ENCODE measurements at regions not wholly inside any gene's neighbourhood (a gene's known extent, or its start where the extent isn't known, plus 50 kb on each side); places are given as distances from the start of the nearest gene placed in this dataset.

GRCh38 chr12:60271816-60272215 lies 676.0 kb downstream of the SLC16A7 start:
- intact Hi-C loops (cut with micrococcal nuclease; ENCODE audit: unreplicated experiment) = no loop called here
- Histone ChIP-seq H3K4me2 (no peak overlapping the region), H3K27ac (no peak overlapping the region), H3K36me3 (ENCODE audit: low read depth) (no peaks in the 10 kb centered on the region), H2AFZ (no peak overlapping the region), H3K27me3 (ENCODE audit: insufficient read depth, low read depth) (no peaks in the 10 kb centered on the region), H3K4me1 (replicated peaks; ENCODE audit: insufficient read depth) (peaks cover 2% of the 10 kb centered on the region; the same call in 1 of the 2 replicates), H3K9me3 (ENCODE audit: insufficient read depth, low read depth) (no peaks in the 10 kb centered on the region; the same call in 1 of the 2 replicates), H3K4me3 (no peak overlapping the region), H4K20me1 (ENCODE audit: insufficient read depth) (no peaks in the 10 kb centered on the region), H3K79me2 (ENCODE audit: low read depth) (no peaks in the 10 kb centered on the region), H3K9me2 (ENCODE audit: insufficient read depth) (no peaks in the 10 kb centered on the region), H3F3A (ENCODE audit: insufficient read depth, low read depth) (no peaks in the 10 kb centered on the region)
- CTCF ChIA-PET = no interaction called here
- no peak for TF ChIP-seq EZH2 (IDR thresholded peaks at IDR 0.05; ENCODE audit: low read depth)
- TF ChIP-seq CTCF (conservative IDR thresholded peaks at IDR 0.05) = no peak
- DNase-seq = no peak
- no TSS peak for BruUV-seq (replicated peaks)
- POLR2A ChIA-PET (ENCODE audit: unreplicated experiment) = no interaction called here

GRCh38 chr12:60278209-60278608 lies 682.4 kb downstream of the SLC16A7 start:
- TF ChIP-seq CTCF (conservative IDR thresholded peaks at IDR 0.05) = no peak
- no peak for TF ChIP-seq EZH2 (IDR thresholded peaks at IDR 0.05; ENCODE audit: low read depth)
- intact Hi-C loops (cut with micrococcal nuclease; ENCODE audit: unreplicated experiment) = no loop called here
- Histone ChIP-seq H3K27ac (no peak overlapping the region), H3K9me2 (ENCODE audit: insufficient read depth) (no peaks in the 10 kb centered on the region), H3K4me3 (no peak overlapping the region), H3K4me1 (replicated peaks; ENCODE audit: insufficient read depth) (no peaks in the 10 kb centered on the region), H3K79me2 (ENCODE audit: low read depth) (no peaks in the 10 kb centered on the region), H3K27me3 (ENCODE audit: insufficient read depth, low read depth) (no peaks in the 10 kb centered on the region), H2AFZ (no peak overlapping the region), H4K20me1 (ENCODE audit: insufficient read depth) (no peaks in the 10 kb centered on the region), H3F3A (ENCODE audit: insufficient read depth, low read depth) (no peaks in the 10 kb centered on the region), H3K9me3 (ENCODE audit: insufficient read depth, low read depth) (no peaks in the 10 kb centered on the region), H3K4me2 (no peak overlapping the region), H3K36me3 (ENCODE audit: low read depth) (no peaks in the 10 kb centered on the region)
- ChIA-PET CTCF (no interaction called here), POLR2A (ENCODE audit: unreplicated experiment) (no interaction called here)
- DNase-seq = no peak
- BruUV-seq (replicated peaks) = no TSS peak

- ChIA-PET POLR2A (ENCODE audit: unreplicated experiment) (no interaction called here), CTCF (no interaction called here)
- Histone ChIP-seq H3K36me3 (ENCODE audit: low read depth) (no peaks in the 10 kb centered on the region), H3K4me1 (replicated peaks; ENCODE audit: insufficient read depth) (no peaks in the 10 kb centered on the region), H3K9me2 (ENCODE audit: insufficient read depth) (no peaks in the 10 kb centered on the region), H2AFZ (no peak overlapping the region), H3K4me3 (no peak overlapping the region), H3F3A (ENCODE audit: insufficient read depth, low read depth) (no peaks in the 10 kb centered on the region), H3K9me3 (ENCODE audit: insufficient read depth, low read depth) (no peaks in the 10 kb centered on the region), H3K27me3 (ENCODE audit: insufficient read depth, low read depth) (no peaks in the 10 kb centered on the region), H4K20me1 (ENCODE audit: insufficient read depth) (no peaks in the 10 kb centered on the region), H3K4me2 (no peak overlapping the region), H3K27ac (no peak overlapping the region), H3K79me2 (ENCODE audit: low read depth) (no peaks in the 10 kb centered on the region)
- TF ChIP-seq CTCF (conservative IDR thresholded peaks at IDR 0.05) (no peak), EZH2 (IDR thresholded peaks at IDR 0.05; ENCODE audit: low read depth) (no peak)
- intact Hi-C loops (cut with micrococcal nuclease; ENCODE audit: unreplicated experiment) = no loop called here
- DNase-seq = no peak
- no TSS peak for BruUV-seq (replicated peaks)
Observed at GRCh38 chr12:60279221-60279620, 683.4 kb downstream of the SLC16A7 start.
